ENCODE measurements at regions not wholly inside any gene's neighbourhood (a gene's known extent, or its start where the extent isn't known, plus 50 kb on each side); places are given as distances from the start of the nearest gene placed in this dataset.

- H3K9me3 Mint-ChIP-seq: peaks cover 6% of the 10 kb centered on the region
- no peak overlapping the region for H3K4me3 Mint-ChIP-seq
- H3K4me1 Mint-ChIP-seq: peaks cover 29% of the 10 kb centered on the region
- peaks cover 6% of the 10 kb centered on the region for H3K27me3 Mint-ChIP-seq (ENCODE audit: low read depth)
- peak overlapping the region; percentile 71 for H3K27ac Mint-ChIP-seq
- TF ChIP-seq, protein P1, sequence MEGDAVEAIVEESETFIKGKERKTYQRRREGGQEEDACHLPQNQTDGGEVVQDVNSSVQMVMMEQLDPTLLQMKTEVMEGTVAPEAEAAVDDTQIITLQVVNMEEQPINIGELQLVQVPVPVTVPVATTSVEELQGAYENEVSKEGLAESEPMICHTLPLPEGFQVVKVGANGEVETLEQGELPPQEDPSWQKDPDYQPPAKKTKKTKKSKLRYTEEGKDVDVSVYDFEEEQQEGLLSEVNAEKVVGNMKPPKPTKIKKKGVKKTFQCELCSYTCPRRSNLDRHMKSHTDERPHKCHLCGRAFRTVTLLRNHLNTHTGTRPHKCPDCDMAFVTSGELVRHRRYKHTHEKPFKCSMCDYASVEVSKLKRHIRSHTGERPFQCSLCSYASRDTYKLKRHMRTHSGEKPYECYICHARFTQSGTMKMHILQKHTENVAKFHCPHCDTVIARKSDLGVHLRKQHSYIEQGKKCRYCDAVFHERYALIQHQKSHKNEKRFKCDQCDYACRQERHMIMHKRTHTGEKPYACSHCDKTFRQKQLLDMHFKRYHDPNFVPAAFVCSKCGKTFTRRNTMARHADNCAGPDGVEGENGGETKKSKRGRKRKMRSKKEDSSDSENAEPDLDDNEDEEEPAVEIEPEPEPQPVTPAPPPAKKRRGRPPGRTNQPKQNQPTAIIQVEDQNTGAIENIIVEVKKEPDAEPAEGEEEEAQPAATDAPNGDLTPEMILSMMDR (IDR thresholded peaks at IDR 0.05; ENCODE audit: unreplicated experiment): no peak
- no peak for DNase-seq (ENCODE audit: low spot score in 2 of 2, unreplicated experiment in 2 of 2)
- no peaks in the 10 kb centered on the region for H3K36me3 Mint-ChIP-seq
Observed at GRCh38 chr10:59513558-59513957, 151.2 kb upstream of the FAM13C start.

DNA sequence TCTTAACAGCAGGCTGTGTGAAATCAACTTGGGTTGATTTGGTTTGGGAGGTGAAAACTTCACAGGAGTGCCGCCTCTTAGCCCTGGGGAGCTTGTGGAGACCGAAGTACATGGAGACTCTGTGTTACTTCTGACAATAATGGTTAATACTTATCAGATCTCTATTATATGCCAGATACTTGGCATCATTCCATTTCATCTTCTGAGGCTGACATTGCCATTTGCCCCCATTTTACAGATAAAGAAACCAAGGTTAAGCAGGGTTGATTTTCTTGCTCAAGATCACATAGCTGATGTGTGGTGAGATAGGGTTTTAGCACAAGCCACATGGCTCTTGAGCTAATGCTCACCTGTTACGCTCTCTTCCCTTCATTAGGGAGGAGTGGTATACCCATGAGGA is 150.6 kb upstream of the FAM13C start:
- H3K36me3 Mint-ChIP-seq: no peaks in the 10 kb centered on the region
- H3K4me1 Mint-ChIP-seq: peaks cover 29% of the 10 kb centered on the region
- TF ChIP-seq, protein P1 (IDR thresholded peaks at IDR 0.05; ENCODE audit: unreplicated experiment): no peak
- peaks cover 4% of the 10 kb centered on the region for H3K27me3 Mint-ChIP-seq (ENCODE audit: low read depth)
- H3K9me3 Mint-ChIP-seq: peaks cover 6% of the 10 kb centered on the region
- no peak for DNase-seq (ENCODE audit: low spot score in 2 of 2, unreplicated experiment in 2 of 2)
- H3K27ac Mint-ChIP-seq: peak overlapping the region; percentile 71
- H3K4me3 Mint-ChIP-seq: no peak overlapping the region

DNA sequence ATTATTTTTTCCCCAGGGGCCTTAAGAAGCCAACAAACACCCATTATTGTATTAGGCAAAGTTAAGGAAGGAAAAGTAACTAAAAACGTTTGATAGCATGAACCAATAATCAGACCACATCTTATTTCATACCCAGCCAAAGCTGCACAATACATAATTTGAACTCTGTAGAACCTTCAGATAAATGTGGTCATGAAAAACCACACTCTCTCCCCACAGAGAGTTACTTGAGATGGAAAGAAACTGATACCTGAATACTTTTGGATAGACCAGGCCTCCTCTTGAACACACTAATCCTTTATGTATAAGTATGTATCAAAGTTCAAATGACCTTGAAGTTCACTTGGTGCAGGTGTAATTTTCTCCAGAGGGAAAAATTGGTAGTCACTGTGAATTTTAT is 146.6 kb upstream of the FAM13C start:
- Mint-ChIP-seq H3K27ac (no peak overlapping the region), H3K4me1 (peaks cover 12% of the 10 kb centered on the region), H3K27me3 (ENCODE audit: low read depth) (no peaks in the 10 kb centered on the region), H3K4me3 (no peak overlapping the region), H3K9me3 (peaks cover 11% of the 10 kb centered on the region), H3K36me3 (no peaks in the 10 kb centered on the region)
- TF ChIP-seq, protein P1 (IDR thresholded peaks at IDR 0.05; ENCODE audit: unreplicated experiment): no peak
- no peak for DNase-seq (ENCODE audit: low spot score in 2 of 2, unreplicated experiment in 2 of 2)

DNA sequence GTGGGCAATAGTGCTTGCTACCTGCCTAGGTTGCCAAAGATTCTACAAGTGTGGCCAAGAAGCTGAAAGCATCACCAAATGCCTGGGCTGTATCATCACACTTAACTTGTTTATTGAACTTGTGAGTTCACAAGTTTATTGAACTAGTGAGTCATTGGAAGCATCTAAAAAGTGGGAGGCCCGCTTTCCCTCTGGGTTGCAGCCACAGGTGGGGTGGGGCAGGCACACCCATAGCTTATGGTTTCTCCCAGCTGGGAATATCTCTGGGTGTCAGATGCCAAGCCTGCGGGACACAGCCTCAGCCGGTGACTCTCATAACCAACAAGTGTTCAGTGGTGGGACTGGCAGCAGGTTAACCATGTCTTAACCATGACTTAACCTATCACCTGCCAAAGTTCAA is 145.9 kb upstream of the FAM13C start:
- H3K27ac Mint-ChIP-seq: no peak overlapping the region
- peaks cover 6% of the 10 kb centered on the region for H3K4me1 Mint-ChIP-seq
- TF ChIP-seq, protein P1 (IDR thresholded peaks at IDR 0.05; ENCODE audit: unreplicated experiment): no peak
- no peak for DNase-seq (ENCODE audit: low spot score in 2 of 2, unreplicated experiment in 2 of 2)
- H3K4me3 Mint-ChIP-seq: no peak overlapping the region
- no peaks in the 10 kb centered on the region for H3K27me3 Mint-ChIP-seq (ENCODE audit: low read depth)
- peaks cover 11% of the 10 kb centered on the region for H3K9me3 Mint-ChIP-seq
- no peaks in the 10 kb centered on the region for H3K36me3 Mint-ChIP-seq

GRCh38 chr10:59505926-59506325 is 143.6 kb upstream of the FAM13C start:
- TF ChIP-seq, protein P1 (IDR thresholded peaks at IDR 0.05; ENCODE audit: unreplicated experiment): no peak
- Mint-ChIP-seq H3K4me1 (no peaks in the 10 kb centered on the region), H3K4me3 (no peak overlapping the region), H3K27me3 (ENCODE audit: low read depth) (no peaks in the 10 kb centered on the region), H3K27ac (no peak overlapping the region), H3K9me3 (peaks cover 11% of the 10 kb centered on the region), H3K36me3 (no peaks in the 10 kb centered on the region)
- DNase-seq (ENCODE audit: low spot score in 2 of 2, unreplicated experiment in 2 of 2): no peak

GRCh38 chr10:59499460-59499859 is 137.1 kb upstream of the FAM13C start:
- no peaks in the 10 kb centered on the region for H3K4me1 Mint-ChIP-seq
- DNase-seq (ENCODE audit: low spot score in 2 of 2, unreplicated experiment in 2 of 2): no peak
- H3K4me3 Mint-ChIP-seq: no peak overlapping the region
- H3K27ac Mint-ChIP-seq: no peak overlapping the region
- peaks cover 10% of the 10 kb centered on the region for H3K36me3 Mint-ChIP-seq
- H3K9me3 Mint-ChIP-seq: peaks cover 24% of the 10 kb centered on the region
- H3K27me3 Mint-ChIP-seq (ENCODE audit: low read depth): no peaks in the 10 kb centered on the region
- TF ChIP-seq, protein P1 (IDR thresholded peaks at IDR 0.05; ENCODE audit: unreplicated experiment): no peak

Data from mesothelial cell of epicardium (in vitro differentiated cells).